ENCODE measurements at regions not wholly inside any gene's neighbourhood (a gene's known extent, or its start where the extent isn't known, plus 50 kb on each side); places are given as distances from the start of the nearest gene placed in this dataset.

- intact Hi-C loops (cut with micrococcal nuclease) = no loop called here
- WGBS, 2 experiments (ENCODE audit: extremely low coverage in 2 of 2, insufficient read length in 1 of 2) = no CpG with 5 or more reads among the region's 1 CpG
Observed at GRCh38 chr12:41736436-41736835, 408.2 kb downstream of the GXYLT1 start.

More at GRCh38 chr12:41736436-41736835, 408.2 kb downstream of the GXYLT1 start:
- H3K14ac ChIP-seq (replicated peaks; ENCODE audit: low read depth, low read length) = no peak overlapping the region
- H2BK5ac ChIP-seq (ENCODE audit: low read depth, low read length, poor library complexity, severe bottlenecking) = no peak overlapping the region
- no peaks in the 10 kb centered on the region for H3K9me1 ChIP-seq (ENCODE audit: insufficient read depth, low read length)
- in situ Hi-C loops (cut with MboI; ENCODE audit: low sequenced_read_pairs) (no loop called here), dilution Hi-C loops (cut with HindIII; ENCODE audit: low sequenced_read_pairs, unreplicated experiment) (no loop called here)
- CTCF ChIA-PET = interaction anchor here (0.6 kb wide), 1 partner anchor 26 kb away, joined by 3 read pairs; no protein-coding TSS in a partner anchor
- H3K79me1 ChIP-seq (ENCODE audit: low read depth in 1 of 2, low read length in 2 of 2) = no peaks in the 10 kb centered on the region
- no peak overlapping the region for H2BK120ac ChIP-seq (ENCODE audit: low read depth, low read length)
- H3K4me1 ChIP-seq (ENCODE audit: control insufficient read depth, insufficient read depth, low read length) = no peaks in the 10 kb centered on the region
- no peak for TF ChIP-seq FOS (IDR thresholded peaks at IDR 0.05; ENCODE audit: low read depth, low read length)
- no peak for TF ChIP-seq BHLHE40 (IDR thresholded peaks at IDR 0.05; ENCODE audit: low read depth, low read length)
- no peak for TF ChIP-seq RFX5 (IDR thresholded peaks at IDR 0.05; ENCODE audit: low read depth, low read length)
- TF ChIP-seq POLR2A (IDR thresholded peaks at IDR 0.05; ENCODE audit: low read depth, low read length) = no peak
- TF ChIP-seq MAFK (IDR thresholded peaks at IDR 0.05; ENCODE audit: low read depth, low read length) = no peak
- no peak overlapping the region for H4K5ac ChIP-seq (ENCODE audit: low read depth, low read length)
- H3K36me3 ChIP-seq (ENCODE audit: control insufficient read depth, insufficient read depth, low read length) = no peaks in the 10 kb centered on the region
- no peaks in the 10 kb centered on the region for H4K20me1 ChIP-seq (ENCODE audit: insufficient read depth, low read length)
- H2BK15ac ChIP-seq (ENCODE audit: low read depth, low read length) = no peak overlapping the region
- H3K9me3 ChIP-seq (ENCODE audit: control insufficient read depth, insufficient read depth, low read length) = peaks cover 2% of the 10 kb centered on the region; the same call in 1 of the 2 replicates
- no peak overlapping the region for H3K4ac ChIP-seq (ENCODE audit: low read depth, low read length)
- no peak overlapping the region for H3K23ac ChIP-seq (ENCODE audit: low read depth, low read length)
- no peak overlapping the region for H2AK9ac ChIP-seq (replicated peaks; ENCODE audit: low read depth, low read length, poor library complexity)
- POLR2A ChIA-PET (ENCODE audit: unreplicated experiment) = no interaction called here
- no peak overlapping the region for H3K27ac ChIP-seq (ENCODE audit: insufficient read depth, low read length)
- H4K8ac ChIP-seq (ENCODE audit: low read depth in 2 of 2, low read length in 2 of 2) = no peak overlapping the region
- H4K91ac ChIP-seq (ENCODE audit: insufficient read depth, low read depth, low read length) = no peak overlapping the region
- no peak overlapping the region for H2AFZ ChIP-seq (replicated peaks; ENCODE audit: low read length, poor library complexity)
- no peak overlapping the region for H3K4me2 ChIP-seq (ENCODE audit: low read depth, low read length)
- H3K9ac ChIP-seq (ENCODE audit: low read depth, low read length) = no peak overlapping the region
- H3K18ac ChIP-seq (ENCODE audit: low read depth, low read length) = no peak overlapping the region
- H3K4me3 ChIP-seq (ENCODE audit: insufficient read depth, low read depth, low read length) = no peak overlapping the region
- no peak for ATAC-seq (ENCODE audit: low read depth)
- H2AK5ac ChIP-seq (ENCODE audit: low read depth, low read length) = no peak overlapping the region
- no peak for DNase-seq
- H3K27me3 ChIP-seq (ENCODE audit: control insufficient read depth, insufficient read depth, low read length) = no peaks in the 10 kb centered on the region
- H3K56ac ChIP-seq (ENCODE audit: extremely low read depth, insufficient read depth, low read length) = no peak overlapping the region
- H2BK20ac ChIP-seq (ENCODE audit: low read depth, low read length) = no peak overlapping the region
- no TSS peak for BruUV-seq (replicated peaks)

Data from IMR-90 (cell line).